GM19452 (cell line): ENCODE measurements at regions not wholly inside any gene's neighbourhood (a gene's known extent, or its start where the extent isn't known, plus 50 kb on each side); places are given as distances from the start of the nearest gene placed in this dataset.

Experiments used
- ATAC-seq: cut with Tn5 transposase; IDR thresholded peaks from one replicate; pipeline ENCODE4 v1.9.1; 2021; ENCODE audit not compliant: unreplicated experiment

DNA sequence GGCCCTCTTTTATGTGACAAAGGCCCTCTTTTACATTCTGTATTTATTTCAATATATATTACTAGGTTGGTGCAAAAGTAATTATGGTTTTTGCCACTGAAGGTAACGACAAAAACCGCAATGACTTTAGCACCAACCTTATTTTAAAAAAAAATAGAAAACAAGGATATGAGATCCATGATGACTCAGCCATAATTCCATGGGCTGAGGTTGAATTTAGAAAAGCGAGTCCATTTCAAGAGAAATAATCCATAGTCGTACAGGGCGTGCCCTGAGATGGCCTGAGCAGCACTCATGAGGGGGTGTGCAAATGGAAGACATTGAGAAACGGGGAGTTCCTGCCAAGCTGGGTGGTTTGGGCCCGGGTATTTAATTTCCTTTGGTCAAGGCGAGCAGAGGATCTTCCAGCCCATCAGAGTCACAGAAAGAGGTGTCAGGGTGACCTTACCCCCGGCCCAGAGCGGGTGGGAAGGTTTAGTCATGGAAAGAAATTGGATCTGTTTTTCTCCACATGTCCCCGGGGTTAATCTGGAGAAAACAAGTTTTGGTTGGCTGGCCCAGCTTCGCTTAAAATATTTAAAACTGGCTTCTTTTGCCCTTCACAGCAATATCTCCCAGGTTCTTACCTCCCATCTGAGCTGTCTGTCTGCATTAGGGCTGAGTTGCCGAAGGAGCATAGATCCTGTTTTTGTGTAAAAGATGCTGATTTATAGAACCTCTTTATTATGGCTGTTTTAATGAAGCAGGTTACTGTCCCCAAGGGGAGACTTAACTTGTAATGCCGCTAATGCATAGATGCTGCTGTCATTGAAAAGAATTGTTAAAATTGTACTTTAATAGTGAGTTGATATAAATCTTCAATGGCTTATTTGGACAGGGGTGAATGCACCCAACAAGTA is 255.6 kb downstream of the PREX1 start:
- ATAC-seq, result no peak

DNA sequence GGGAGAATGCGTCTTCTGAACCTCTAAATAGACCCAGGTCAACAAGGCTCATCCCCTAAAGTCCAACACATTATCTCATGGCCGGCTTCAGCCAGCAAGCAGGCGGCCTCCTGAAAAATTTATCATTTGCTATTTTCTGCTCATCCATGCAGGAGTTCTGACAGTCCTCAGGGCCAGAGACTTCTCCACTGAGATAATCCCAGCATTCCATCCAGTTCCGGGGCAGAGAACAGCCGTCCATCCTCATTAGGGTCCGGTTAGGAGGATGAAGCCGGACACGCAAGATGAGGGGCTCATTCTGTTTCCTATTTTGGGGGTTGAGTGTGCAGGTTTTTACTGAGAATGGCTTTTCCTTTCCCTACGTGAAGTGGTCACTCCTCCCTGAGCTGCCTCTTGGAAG is 258.1 kb downstream of the PREX1 start:
- ATAC-seq, result no peak

DNA sequence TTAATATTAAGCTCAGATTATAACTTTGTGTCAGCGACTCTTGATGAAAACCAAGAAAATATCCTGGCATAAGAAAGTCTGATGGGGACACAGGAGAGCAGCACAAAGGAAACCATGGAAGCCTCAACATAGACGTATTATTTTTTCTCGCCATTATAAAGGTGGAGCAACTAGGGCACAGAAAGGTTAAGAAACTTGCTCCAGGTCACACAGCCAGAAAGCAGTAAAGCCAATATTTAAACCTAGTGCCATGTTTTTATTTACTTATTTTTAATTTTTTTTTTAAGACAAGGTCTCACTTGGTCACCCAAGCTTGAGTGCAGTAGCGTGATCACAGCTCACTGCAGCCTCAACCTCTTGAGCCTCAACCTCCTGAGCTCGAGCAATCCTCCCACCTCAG is 259.3 kb downstream of the PREX1 start:
- no peak for ATAC-seq

DNA sequence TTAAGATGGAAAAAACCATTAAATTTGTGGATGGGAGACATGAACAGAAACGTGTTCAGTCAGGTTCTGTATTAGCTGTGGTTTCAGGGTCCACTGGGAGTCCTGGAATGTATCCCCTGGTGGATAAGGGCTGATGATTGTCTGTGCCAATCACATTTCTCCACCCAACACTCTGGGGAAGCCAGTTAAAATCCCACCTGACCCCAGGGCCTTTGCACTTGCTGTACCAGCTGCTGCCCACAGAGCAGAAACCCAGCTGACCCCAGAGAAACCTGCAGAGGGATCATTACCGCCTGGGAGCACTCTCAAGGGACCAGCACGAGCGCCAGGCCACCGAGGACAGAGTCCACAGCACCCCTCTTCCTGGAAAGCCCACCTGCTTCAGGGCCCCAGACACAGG is 260.7 kb downstream of the PREX1 start:
- no peak for ATAC-seq

DNA sequence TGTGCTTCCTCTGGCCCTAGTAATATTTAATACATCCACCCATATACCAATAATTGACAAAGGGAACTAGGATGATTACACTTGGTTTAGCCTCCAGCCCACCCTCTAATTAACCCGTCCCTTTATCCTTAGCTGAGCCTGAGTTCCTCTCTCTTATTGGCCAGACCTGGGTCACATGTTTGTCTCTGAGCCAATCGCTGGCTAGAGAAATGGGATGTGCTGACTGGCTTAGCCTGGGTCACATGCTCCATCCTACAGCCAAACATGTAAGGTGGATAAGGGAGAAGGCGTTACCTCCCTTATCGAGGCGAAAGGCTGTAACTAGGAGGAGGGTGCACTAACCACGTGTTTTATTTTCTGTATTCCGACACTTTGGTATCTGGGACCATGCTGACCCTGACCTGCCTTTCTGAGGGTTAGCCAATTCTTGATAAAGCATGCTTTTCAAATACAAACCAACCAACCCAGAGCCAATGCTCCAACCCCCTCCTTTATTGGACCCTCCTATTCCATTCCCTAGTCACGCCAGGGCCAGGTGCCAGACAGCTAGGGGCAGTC is 262.7 kb downstream of the PREX1 start:
- no peak for ATAC-seq

DNA sequence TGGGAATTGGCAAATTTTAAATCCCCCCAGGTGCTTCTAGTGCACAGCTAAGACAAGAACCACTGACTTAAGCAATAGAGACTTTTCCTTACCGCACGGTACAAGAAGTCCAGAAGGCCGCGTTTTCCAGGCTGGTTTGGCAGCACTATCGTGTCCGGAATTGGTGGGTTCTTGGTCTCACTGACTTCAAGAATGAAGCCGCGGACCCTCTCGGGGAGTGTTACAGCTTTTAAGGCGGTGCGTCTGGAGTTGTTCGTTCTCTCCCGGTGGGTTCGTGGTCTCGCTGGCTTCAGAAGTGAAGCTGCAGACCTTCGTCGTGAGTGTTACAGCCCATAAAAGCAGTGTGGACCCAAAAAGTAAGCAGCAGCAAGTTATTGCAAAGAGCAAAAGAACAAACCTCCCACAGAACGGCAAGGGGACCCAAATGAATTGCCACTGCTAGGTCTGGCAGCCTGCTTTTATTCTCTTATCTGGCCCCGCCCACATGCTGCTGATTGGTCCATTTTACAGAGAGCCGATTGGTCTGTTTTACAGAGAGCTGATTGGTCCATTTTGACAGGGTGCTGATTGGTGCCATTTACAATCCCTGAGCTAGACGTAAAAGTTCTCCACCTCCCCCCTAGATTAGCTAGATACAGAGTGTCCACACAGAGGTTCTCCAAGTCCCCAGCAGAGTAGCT is 264.5 kb downstream of the PREX1 start:
- ATAC-seq, result no peak

DNA sequence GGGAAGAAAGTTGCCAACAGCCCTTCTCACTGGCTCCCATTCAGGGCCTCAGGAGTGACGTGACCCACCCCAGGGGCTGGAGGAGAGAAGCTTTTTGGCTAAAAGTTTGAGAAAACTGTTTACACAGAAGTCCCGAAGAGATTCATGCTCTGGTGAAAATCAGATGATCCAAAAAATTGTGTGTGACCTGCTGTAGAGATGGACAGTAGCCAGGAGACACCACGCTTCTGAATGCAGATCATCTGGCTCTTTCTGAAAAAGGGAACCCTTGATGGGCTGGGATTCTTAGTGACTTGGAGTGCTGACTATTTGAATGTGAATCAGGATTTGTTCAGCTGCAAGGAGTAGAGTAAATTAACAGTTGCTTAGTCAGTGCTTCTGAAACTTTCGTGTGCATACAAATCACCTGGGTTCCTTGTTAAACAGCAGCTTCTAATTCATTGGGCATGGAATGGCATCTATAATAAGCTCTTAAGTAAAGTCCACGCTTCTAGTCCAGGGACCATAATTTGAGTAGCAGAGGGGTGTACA is 265.1 kb downstream of the PREX1 start:
- ATAC-seq, result no peak

DNA sequence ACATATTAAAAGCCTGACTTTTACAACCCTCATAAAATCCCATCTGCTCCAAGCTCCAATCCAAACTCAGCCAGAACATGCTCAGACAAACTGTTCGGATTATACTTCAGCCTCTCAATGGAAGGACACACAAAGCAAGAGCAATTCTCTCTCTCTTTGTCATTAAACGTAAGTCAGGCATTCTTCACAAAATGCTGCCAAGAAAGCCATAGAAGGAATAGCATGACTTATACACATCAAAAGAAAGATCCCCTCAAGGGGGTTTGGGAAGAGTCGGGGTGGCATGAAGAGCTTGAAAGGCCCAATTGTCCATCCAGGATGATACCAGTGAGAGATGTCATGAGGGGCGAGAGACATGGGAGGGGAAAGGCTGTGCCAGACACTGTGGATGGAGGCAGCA is 268.9 kb downstream of the PREX1 start:
- ATAC-seq, result no peak

DNA sequence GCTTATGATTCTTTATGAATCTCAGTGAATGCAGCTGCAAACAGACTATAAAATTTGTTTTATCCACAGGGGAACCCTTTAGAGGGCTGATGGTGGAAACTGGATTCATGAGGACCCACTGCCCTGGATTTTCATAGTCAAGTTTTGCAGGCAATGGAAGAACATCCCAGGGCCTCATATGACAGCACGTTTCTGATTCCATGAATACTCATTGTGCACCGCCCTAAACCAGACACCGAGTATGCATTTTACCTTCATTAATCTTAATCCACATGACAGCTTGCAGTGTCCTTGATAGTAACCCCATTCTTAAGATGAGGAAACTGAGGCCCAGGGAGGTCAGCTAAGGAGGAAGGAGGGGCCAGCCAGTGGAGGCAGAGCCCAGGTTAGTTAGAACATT is 270.4 kb downstream of the PREX1 start:
- ATAC-seq, result no peak

DNA sequence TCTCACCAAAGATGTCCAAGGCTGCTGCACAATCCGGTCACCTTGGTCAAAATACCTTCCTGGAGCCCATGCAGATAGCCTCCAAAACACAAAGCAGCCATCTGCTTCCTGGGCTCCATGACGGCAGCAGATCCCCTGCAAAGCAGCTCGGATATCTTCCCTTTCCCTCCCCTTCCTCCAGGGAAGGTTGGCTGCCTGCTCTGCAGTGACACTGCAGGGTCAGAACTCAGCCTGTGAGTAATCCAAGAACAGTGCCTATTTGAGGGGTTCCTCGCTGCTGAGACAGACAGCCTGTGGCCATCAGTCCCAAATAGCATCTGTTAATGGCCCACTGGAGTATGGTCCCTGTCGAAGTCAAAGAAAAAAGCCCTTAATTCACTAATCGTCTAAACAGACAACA is 270.8 kb downstream of the PREX1 start:
- no peak for ATAC-seq

DNA sequence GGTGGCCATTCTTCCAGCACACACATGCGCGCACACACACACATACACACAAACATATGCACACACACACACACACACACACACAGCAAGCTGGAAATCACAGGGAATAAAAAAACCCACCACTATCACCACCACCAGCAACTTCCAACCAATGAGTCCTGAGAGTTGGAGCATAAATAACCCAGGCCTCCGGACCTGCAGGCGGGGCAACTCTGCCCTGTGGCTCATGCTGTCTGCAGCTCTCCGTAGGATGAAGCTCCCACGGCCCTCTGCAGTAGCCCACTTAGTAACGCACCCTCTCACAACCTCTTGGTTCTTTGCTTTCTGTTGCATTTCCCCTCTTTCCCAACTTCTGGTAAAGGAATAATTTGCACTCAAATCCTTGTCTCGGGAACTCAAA is 275.2 kb downstream of the PREX1 start:
- ATAC-seq, result no peak

DNA sequence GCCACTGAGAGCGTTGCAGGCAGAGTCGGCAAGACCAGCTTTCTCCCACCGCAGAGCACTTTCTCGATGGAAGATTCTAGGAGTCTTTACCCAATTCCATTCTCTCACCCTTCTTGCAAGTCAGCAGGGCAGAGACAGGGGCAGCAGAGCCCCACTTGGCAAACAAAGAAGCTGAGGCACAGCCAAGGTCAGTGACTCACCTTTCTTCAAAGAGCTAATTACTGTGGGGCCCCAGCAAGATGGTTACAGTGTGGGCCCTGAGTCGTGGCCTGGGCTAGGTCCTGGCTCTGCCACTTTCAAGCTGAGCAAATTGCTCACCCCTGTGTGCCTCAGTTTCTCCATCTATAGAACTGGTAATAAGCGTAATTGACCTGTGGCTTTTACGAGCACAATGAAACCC is 277.0 kb downstream of the PREX1 start:
- no peak for ATAC-seq

DNA sequence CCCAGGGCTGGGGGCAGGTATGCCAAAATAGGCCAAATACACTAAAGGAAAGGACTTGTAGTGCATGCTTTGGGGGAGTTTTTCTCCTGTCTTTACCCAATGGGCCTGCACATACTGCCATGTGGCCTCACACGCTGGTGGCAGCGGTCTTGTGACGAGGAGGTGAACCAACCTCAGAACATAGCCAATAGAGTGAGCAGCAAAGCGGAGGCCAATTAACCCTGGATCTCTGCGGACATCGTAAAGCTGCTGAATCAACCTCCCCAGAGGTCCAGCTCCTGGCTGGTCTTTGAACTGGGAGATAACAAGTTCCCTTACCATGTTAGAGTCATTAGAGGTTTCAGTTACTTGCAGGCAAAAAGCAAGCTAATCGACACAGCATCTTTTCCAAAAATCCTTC is 280.1 kb downstream of the PREX1 start:
- ATAC-seq, result no peak

DNA sequence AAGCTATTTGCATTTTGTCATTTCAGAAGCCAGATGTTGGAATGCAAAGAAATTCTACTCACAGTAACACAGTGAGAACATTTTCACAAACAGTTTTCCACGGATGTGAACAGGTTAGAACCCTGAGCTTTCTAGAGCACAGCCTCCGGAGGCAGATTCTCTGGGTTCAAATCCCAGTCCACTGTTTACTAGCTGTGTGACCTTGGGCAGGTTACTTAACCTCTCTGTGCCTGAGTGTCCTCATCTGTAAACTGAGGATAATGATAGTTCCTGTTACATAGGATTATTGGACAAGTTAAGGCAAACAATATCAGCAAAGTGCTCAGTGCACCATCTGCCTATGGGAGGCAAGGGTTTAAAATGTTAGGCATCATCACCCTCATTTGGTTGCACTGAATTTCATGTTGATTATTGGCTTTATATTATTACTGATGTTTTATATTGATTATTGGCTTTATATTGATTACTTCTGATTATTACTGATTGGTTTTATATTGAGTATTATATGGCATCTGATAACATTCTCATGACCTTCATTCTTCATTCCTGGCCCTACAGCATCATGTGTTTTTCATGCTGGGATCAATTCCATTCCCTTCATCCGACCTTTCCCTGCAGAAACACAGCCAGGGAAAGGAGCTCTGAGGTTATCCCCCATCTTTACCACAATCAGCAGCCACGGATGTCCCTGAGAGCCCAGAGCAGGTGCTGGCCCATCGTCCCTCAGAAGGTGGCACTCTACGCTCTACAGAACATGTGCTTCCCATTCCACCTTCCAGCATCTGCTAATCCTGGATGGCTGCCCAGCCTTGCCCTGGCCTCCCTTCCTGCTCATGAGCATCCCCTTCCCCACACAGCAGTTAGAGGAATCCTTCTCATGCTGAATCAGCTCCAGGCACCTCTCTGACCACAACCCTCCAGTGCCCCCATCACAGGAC is 283.1 kb downstream of the PREX1 start:
- ATAC-seq, result no peak

DNA sequence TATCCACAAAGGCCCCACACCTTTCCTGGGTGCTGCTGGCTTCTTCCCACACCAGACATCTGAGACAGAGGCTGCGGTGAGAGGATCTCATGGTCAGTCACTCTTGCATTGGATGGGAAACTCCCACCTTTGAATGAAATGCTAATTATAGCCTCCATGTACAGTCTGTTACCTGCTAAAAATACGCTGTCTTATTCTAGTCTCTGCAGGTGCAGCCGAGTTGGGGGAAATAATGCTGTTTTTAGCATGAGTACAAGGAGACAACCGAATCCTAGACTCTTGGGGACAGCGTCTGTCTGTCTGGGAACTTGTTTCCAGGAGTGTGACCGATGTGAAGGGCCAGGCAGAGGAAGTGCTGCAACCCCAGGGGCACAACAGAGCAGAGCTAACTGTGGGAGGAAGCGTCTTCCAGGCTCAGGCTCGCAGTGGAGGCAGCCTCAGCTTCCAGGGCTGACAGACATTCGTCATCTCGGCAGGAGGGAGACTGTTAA is 286.2 kb downstream of the PREX1 start:
- no peak for ATAC-seq

DNA sequence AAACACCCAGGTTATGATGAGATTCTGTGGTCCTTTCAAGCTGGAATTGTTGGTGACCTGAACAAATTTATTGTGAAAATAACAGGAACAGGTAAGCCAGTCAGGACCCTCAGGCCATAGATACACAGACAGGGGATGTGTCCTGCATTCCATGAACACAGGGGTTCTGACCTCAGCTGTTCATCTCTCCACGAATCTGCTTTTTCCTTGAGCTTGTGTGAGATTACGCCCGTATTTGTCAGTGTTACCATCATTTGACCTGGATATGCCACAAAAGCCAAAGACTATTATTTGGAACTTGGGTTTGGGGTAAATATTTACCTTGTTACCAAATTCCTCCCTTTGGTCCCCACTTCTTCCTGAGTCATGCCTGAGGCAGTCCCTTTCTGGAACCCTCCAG is 288.9 kb downstream of the PREX1 start:
- ATAC-seq, result no peak

DNA sequence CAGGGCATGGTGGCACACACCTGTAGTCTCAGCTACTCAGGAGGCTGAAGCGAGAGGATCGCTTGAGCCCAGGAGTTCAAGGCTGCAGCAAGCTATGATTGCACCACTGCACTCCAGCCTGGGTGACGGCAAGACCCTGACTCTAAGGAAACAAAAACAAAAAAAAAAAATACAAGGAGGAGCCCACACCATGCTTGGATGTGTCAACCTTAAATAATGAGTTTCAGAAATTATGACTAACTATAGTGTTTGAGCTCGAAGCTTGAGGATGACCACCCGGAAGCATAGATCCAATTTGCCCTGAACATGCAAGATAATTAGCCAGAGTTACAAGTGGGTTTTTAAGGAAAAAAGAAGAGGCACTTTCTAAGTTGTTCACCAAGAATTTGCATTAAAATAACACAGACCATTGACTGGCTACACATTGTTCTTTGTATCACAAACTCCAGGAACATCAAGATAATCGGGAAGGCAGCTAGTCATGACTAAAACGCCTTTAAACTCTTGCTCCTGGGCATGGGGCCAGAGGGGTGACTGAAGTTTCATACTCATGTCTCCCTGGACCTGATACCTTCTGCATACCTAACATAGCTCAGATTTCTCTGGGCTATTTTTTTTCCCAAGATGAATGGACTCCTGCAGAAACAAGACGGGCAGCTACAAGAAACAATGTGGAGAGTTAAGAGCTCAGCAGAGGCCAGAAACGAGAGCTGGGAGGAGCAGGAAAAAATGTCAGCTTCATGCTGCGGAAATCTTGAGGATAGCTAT is 289.6 kb downstream of the PREX1 start:
- no peak for ATAC-seq

DNA sequence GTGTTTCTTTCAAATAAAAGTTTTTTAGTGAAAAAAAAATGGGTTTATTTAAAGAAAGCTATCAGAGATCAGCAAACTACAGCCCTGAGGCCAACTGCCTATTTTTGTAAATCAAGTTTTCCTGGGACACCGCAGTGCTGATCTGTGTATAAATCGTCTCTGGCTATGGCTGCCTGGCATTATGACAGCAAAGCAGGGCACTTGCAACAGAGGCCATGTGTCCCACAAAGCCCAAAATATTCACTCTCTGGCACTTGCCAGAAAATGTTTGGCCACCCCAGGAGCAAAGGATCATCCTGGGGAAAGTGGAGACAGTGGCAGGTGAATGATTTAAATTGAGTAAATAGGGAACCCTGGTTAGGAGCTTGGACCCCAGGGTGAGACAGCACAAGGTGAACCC is 291.6 kb downstream of the PREX1 start:
- ATAC-seq, result no peak

DNA sequence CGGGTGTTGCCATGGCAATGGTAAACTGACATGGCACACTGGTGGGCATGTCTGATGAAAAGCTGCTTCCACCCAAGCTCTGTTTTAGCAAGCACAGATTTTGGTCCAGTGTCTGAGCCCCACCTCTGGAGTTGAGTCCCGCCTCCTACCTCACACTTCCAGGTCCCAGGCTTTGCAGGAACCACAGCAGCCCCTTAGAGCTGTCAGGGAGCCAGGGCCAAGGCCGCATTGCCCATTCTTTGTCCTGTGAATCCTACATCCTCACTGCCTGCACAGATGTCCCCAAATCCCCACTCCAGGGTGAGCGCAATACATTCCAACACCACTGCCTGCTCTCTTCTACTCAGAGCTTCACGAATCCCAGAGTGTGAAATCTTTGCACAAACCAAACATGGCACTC is 292.2 kb downstream of the PREX1 start:
- no peak for ATAC-seq

DNA sequence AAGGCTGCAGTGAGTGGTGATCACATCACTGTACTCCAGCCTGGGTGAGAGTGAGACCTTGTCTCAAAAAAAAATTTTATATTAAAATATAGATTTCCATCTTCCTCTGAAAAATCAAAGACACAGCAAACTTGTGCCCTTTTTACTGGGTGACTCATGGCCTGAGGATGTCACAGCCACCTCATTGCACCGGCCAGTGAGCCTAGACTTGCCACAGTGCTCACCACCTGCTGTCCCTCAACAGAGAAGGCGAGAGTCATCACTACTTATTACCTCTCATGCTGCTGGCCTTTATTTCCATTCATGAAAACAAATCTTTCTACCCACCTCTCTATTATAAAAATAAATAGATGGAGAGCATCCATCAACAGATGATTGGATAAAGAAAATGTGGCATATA is 295.8 kb downstream of the PREX1 start:
- no peak for ATAC-seq
